ENCODE measurements at regions not wholly inside any gene's neighbourhood (a gene's known extent, or its start where the extent isn't known, plus 50 kb on each side); places are given as distances from the start of the nearest gene placed in this dataset.

GRCh38 chr19:33900817-33901216 is 104.1 kb downstream of the KCTD15 start:
- TF ChIP-seq CTCF (IDR thresholded peaks at IDR 0.05; ENCODE audit: low read depth, low read length) = no peak

GRCh38 chr19:33902395-33902794 is 105.7 kb downstream of the KCTD15 start:
- no peak overlapping the region for H3K4me3 ChIP-seq (ENCODE audit: low read depth, low read length)
- TF ChIP-seq CTCF (IDR thresholded peaks at IDR 0.05; ENCODE audit: low read depth, low read length) = no peak

More at GRCh38 chr19:33900817-33901216, 104.1 kb downstream of the KCTD15 start:
- no peak overlapping the region for H3K4me3 ChIP-seq (ENCODE audit: low read depth, low read length)

GRCh38 chr19:33902802-33903488 is 106.3 kb downstream of the KCTD15 start:
- no peak for TF ChIP-seq CTCF (IDR thresholded peaks at IDR 0.05; ENCODE audit: low read depth, low read length)
- H3K4me3 ChIP-seq (ENCODE audit: low read depth, low read length) = no peak overlapping the region

- TF ChIP-seq CTCF (IDR thresholded peaks at IDR 0.05; ENCODE audit: low read depth, low read length) = no peak
- no peak overlapping the region for H3K4me3 ChIP-seq (ENCODE audit: low read depth, low read length)
Measured at GRCh38 chr19:33903489-33903850, 106.8 kb downstream of the KCTD15 start.

GRCh38 chr19:33904681-33905080 is 108.0 kb downstream of the KCTD15 start:
- no peak overlapping the region for H3K4me3 ChIP-seq (ENCODE audit: low read depth, low read length)
- no peak for TF ChIP-seq CTCF (IDR thresholded peaks at IDR 0.05; ENCODE audit: low read depth, low read length)

- TF ChIP-seq CTCF (IDR thresholded peaks at IDR 0.05; ENCODE audit: low read depth, low read length) = no peak
- H3K4me3 ChIP-seq (ENCODE audit: low read depth, low read length) = no peak overlapping the region
Measured at GRCh38 chr19:33905473-33905936, 108.8 kb downstream of the KCTD15 start.

- no peak overlapping the region for H3K4me3 ChIP-seq (ENCODE audit: low read depth, low read length)
- TF ChIP-seq CTCF (IDR thresholded peaks at IDR 0.05; ENCODE audit: low read depth, low read length) = no peak
Measured at GRCh38 chr19:33905937-33906577, 109.4 kb downstream of the KCTD15 start.

Measured in WI38 (cell line).